Hepatocyte (in vitro differentiated cells): ENCODE measurements at regions not wholly inside any gene's neighbourhood (a gene's known extent, or its start where the extent isn't known, plus 50 kb on each side); places are given as distances from the start of the nearest gene placed in this dataset.

ENCODE experiments used
- EZH2 ChIP-seq: fragments of 200-600 bp; sonication (generic); IDR thresholded peaks from 2 replicates; pipeline ENCODE4 v1.6.1; 2016; ENCODE audit warnings: antibody characterized with exemption, mild to moderate bottlenecking, borderline replicate concordance
- EZH2phosphoT487 ChIP-seq: fragments of 200-600 bp; sonication (generic); IDR thresholded peaks from one replicate; pipeline ENCODE4 v1.6.1; 2018; ENCODE audit warnings: antibody characterized with exemption, mild to moderate bottlenecking, low read depth, moderate library complexity; ENCODE audit not compliant: unreplicated experiment, severe bottlenecking
- TF ChIP-seq, protein P1 (sequence below): fragments of 200-600 bp; sonication (generic); IDR thresholded peaks from 2 replicates; pipeline ENCODE4 v1.5.1; 2016; ENCODE audit warnings: antibody characterized with exemption, mild to moderate bottlenecking; ENCODE audit not compliant: poor library complexity

DNA sequence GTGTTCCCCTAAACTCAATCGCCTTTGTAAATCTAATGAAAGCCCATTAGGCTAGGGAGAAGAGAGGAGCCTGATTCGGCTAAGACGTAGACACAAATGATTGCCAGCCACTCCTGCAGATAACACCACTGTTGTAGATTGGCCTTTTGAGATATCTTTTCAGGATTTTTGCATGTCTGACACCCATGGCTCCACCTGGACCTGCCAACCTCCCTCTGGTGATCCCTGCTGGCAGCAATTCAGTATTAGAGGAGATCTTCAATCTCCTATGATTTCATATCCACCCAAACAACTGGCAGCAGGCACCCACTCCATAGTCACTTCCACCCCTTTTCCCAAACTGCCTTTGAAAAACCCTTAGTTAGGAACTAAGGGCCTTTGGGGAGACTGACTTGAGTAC lies 191.9 kb upstream of the UBL3 start:
- TF ChIP-seq EZH2phosphoT487 (no peak), EZH2 (no peak)
- TF ChIP-seq, protein P1, sequence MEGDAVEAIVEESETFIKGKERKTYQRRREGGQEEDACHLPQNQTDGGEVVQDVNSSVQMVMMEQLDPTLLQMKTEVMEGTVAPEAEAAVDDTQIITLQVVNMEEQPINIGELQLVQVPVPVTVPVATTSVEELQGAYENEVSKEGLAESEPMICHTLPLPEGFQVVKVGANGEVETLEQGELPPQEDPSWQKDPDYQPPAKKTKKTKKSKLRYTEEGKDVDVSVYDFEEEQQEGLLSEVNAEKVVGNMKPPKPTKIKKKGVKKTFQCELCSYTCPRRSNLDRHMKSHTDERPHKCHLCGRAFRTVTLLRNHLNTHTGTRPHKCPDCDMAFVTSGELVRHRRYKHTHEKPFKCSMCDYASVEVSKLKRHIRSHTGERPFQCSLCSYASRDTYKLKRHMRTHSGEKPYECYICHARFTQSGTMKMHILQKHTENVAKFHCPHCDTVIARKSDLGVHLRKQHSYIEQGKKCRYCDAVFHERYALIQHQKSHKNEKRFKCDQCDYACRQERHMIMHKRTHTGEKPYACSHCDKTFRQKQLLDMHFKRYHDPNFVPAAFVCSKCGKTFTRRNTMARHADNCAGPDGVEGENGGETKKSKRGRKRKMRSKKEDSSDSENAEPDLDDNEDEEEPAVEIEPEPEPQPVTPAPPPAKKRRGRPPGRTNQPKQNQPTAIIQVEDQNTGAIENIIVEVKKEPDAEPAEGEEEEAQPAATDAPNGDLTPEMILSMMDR, result no peak
